CD4-positive, alpha-beta T cell treated with Interferon alpha-2 for 1 hour (primary cell): ENCODE measurements at regions not wholly inside any gene's neighbourhood (a gene's known extent, or its start where the extent isn't known, plus 50 kb on each side); places are given as distances from the start of the nearest gene placed in this dataset.
"Not testable (repeated sequence)": the region's sequence is repeated elsewhere in the genome, so short reads cannot be mapped to it uniquely, and the experiment has no call there.

Experiments
- DNase-seq, 2 donors: peaks; one replicate each; pipeline ENCODE4 v3.0.0-alpha.2; 2020 to 2022

- DNase-seq: no peak
Measured at GRCh38 chr1:80363689-80364475, 1357.4 kb upstream of the ADGRL4 start.

- no peak for DNase-seq
Measured at GRCh38 chr1:80359666-80360065, 1353.1 kb upstream of the ADGRL4 start.

DNA sequence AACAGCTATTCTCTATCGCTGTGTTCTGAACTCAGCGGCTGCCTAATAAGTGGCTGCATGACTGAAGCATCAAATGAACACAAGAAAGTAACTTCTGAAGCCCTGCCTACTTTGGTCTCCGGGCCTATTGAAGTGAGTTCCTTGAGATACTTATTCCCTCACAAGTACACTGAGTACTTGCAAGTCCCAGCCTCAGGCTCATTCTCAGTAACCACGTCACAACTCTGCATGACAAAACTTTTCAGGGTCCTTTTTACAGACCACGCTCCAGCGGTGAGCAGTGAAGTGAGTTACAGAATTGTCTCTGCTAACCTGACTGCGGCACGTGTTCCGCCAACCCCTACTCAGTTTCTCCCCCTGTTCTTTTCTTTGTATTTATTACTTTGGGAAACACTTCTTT lies 1342.7 kb upstream of the ADGRL4 start:
- DNase-seq: no peak

- no peak for DNase-seq
Measured at GRCh38 chr1:80341021-80341420, 1334.5 kb upstream of the ADGRL4 start.

DNA sequence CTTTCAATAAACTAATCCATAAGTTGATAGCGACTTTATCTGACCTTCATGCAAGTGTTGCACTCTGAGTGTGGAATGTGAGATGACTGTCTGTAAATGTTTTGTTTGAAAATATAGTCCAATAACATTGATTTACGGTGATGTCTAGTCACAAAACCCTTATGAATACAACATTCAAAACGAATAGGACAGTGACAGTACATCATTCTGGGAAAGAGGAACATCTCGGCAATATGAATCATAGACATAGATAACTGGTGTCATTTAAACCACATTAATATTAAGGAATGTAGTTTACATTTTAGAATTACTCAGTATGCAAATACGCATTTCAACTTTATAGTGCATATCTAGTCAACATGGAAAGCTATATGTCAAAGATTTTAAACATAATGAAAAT lies 1311.6 kb upstream of the ADGRL4 start:
- DNase-seq: no peak

DNA sequence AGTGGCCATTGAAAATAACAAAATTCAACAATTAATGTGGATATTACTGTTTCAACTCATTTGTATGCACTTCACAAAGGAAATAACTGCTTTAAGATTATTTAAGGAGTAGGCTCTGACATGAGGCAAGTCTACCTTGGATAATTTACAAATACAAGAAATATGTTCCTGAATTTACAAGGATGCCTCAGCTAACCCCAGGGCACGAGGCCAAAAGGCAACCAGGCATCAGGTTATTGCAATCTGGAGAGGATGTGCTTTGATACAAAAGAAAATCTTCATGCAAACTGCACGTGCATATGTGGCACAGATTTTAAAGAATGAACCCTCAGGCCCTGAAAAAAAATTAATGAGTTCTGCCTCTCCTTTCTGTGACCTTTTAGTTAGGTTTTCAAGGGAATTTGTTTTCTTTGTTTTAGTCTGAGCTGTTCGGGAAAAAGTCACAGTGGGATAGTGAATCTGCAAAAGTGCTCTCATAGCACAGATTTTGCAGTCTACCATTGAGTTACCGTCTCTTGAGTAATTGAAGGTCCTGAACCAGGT lies 1304.2 kb upstream of the ADGRL4 start:
- no peak for DNase-seq

GRCh38 chr1:80305466-80305865 lies 1298.9 kb upstream of the ADGRL4 start:
- no peak for DNase-seq

GRCh38 chr1:80293818-80294217 lies 1287.3 kb upstream of the ADGRL4 start:
- DNase-seq: no peak

DNA sequence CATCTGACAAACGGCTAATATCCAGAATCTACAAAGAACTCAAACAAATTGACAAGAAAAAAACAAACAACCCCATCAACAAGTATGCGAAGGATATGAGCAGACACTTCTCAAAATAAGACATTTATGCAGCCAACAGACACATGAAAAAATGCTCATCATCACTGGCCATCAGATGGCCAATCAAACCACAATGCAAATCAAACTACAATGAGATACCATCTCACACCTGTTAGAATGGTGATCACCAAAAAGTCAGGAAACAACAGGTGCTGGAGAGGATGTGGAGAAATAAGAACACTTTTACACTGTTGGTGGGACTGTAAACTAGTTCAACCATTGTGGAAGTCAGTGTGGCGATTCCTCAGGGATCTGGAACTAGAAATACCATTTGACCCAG lies 1282.2 kb upstream of the ADGRL4 start:
- DNase-seq: not testable (repeated sequence)

GRCh38 chr1:80282536-80282935 lies 1276.0 kb upstream of the ADGRL4 start:
- no peak for DNase-seq

DNA sequence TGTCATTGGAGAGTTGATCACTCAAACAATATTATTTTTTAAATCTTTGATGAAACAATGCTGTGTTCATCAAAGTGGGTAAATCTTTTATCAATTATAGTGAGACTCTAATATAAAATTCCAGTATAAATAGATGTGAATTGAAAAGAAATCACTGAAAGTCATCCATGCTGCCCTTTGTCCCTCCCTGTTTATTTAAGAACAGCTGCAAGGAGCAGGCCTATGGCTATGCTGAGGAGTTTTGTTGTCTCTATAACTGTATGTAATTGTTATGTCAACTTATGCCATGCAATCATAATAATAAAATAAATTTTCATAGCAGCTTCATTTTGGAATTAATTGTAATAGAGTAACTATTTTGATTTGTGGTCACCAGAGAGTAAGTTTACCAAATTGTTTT lies 1272.4 kb upstream of the ADGRL4 start:
- DNase-seq: no peak

GRCh38 chr1:80274256-80274655 lies 1267.7 kb upstream of the ADGRL4 start:
- DNase-seq: no peak

- DNase-seq: no peak
Measured at GRCh38 chr1:80272495-80272894, 1266.0 kb upstream of the ADGRL4 start.

DNA sequence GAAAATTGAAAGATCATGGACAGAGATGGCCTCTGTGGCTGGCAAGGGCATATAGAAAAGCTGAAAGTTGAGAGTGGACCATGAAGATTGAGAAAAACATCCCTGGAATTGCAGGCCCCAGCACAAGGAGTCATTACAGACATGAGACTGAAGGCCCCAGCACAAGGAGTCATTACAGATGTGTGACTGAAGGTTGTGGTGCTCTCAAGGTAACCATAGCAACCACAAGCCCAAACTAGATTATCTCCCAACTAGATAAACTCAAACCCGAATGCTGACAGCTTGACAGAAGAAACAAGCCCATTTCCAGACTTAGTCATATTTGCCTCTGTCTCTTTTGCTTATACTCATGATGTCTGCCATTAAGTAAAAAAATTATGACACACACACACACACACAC lies 1252.1 kb upstream of the ADGRL4 start:
- DNase-seq: no peak

GRCh38 chr1:80251591-80251990 lies 1245.1 kb upstream of the ADGRL4 start:
- no peak for DNase-seq

DNA sequence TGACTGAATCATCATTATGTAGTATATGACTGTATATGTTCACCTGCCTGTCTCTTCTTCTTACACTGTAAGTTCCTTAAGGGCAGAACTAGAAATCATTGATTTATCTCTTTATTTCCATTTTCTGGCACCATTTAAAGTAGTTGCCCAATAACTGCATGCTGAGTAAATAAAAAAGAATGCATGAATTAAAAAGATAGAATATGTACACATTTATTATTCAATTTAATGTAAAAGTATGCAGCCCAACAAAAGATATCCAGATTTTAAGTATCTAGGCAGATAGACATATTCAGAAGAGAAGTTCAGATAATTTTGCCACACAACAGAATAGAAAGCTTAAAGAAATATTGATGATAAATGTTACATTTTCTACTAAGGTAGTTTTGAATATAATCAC lies 1244.6 kb upstream of the ADGRL4 start:
- DNase-seq: no peak

DNA sequence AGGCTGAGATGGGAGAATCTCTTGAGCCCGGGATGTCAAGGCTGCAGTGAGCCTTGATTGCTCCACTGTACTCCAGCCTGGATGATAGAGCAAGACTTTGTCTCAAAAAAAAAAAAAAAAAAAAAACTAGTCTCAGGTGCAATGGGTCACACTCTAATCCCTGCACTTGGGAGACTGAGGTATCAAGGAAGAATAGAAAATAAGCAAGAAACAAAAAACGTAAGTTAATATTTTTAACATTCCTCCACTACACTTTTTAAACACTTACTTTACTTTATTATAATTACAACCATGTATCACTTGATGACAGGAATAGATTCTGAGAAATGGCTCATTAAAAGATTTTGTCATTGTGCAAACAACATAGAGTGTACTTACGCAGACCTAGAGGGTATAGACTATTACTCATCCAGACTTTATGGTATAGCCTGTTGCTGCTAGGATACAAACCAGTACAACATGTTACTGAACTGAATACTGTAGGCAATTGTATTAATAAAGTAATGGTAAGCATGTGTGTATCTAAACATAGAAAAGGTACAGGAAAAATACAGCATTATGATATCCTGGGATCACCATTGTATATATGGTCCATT lies 1244.1 kb upstream of the ADGRL4 start:
- DNase-seq: no peak

- DNase-seq: no peak
Measured at GRCh38 chr1:80249699-80250098, 1243.2 kb upstream of the ADGRL4 start.

GRCh38 chr1:80248886-80249285 lies 1242.4 kb upstream of the ADGRL4 start:
- no peak for DNase-seq

GRCh38 chr1:80245813-80246212 lies 1239.3 kb upstream of the ADGRL4 start:
- DNase-seq: no peak

GRCh38 chr1:80244372-80244771 lies 1237.8 kb upstream of the ADGRL4 start:
- DNase-seq: no peak

DNA sequence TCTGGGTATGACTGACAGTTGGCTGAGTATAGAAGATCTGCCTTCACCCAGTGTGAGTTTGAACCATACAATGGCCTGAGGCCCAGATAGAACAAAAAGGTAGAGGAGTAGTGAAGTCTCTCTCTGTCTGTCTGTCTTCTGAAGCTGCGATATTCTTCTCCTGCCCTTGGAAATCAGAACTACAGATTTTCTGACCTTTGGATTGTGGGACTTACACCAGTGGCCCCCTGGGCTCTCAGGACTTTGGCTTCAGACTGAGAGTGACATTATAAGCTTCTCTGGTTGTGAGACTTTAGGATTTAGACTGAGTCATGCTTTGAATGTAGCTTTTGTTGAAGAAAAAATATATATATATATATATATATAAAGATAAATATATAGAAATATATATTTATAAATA lies 1235.0 kb upstream of the ADGRL4 start:
- DNase-seq: no peak

DNA sequence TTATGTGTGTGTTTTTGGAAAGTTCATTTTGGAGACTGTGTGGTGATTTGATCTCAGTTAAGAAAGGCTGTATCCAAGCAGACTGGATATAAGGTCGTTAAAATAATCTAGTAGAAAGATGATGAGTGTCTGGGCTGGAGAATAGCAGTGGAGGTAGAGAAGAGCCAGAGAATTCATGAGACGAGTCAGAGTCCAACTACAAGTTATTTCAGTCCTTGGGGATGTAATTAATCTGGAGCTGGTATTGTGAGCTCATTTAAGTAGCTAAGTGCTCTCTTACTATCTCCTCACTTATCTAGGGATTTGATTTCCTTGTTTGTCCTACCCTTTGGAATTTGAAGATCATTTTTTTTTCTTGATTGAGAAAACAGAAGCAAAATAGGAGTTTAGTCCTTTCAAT lies 1219.0 kb upstream of the ADGRL4 start:
- no peak for DNase-seq

DNA sequence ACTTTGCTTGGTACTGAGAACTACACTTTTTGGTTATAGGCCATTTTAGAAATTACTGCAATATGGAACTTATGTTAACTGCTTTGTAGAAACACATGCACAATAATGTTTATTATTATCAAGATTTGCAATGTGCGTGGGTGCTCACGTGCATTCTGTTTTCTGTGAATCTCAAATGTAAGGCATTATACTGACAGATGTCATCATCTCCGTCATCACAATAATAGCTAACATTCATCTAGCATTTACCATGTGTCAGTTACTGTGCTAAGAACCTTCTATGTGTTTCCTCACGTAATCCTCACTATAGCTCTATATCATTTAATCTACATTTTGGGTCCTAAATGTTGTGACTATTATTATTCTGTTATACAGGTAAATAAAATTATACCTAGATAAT lies 1214.8 kb upstream of the ADGRL4 start:
- no peak for DNase-seq

- no peak for DNase-seq
Measured at GRCh38 chr1:80218112-80218511, 1211.6 kb upstream of the ADGRL4 start.
